ENCODE measurements at regions not wholly inside any gene's neighbourhood (a gene's known extent, or its start where the extent isn't known, plus 50 kb on each side); places are given as distances from the start of the nearest gene placed in this dataset.

DNA sequence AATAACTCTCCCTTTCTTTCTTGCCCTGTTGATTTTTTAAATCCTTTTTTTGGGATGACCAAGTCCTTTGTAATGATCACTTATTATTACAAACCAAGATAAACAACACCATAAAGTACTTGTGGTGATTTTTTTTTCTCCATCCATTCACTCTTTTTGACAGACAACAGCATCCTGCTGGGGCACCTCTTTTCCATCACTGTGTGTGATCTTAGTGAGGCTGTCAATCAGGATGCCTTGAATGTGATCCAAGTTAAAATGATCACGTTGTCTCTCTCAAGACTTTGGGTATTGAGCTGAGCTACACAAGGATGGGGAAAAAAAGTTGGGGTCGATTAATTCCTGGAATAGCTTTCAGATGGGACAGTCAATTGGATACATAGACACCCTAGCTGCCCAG lies 73.6 kb upstream of the PPP2R2B start:
- Histone ChIP-seq H3K4me3 (ENCODE audit: low read depth, low read length, poor library complexity, severe bottlenecking) (no peak overlapping the region), H2AFZ (ENCODE audit: low read length) (no peak overlapping the region)
- CTCF ChIA-PET (ENCODE audit: unreplicated experiment), result no interaction called here

GRCh38 chr5:146956217-146956616 lies 77.7 kb upstream of the PPP2R2B start:
- Histone ChIP-seq H3K79me2 (ENCODE audit: insufficient read depth, low read depth, low read length) (no peaks in the 10 kb centered on the region), H3K4me1 (ENCODE audit: insufficient read depth, low read length, poor library complexity, severe bottlenecking) (no peaks in the 10 kb centered on the region), H3K9me2 (ENCODE audit: insufficient read depth, low read length) (no peaks in the 10 kb centered on the region), H2AFZ (ENCODE audit: low read length) (no peak overlapping the region), H3K36me3 (ENCODE audit: insufficient read depth, low read length) (no peaks in the 10 kb centered on the region), H3K4me2 (ENCODE audit: low read length) (no peak overlapping the region), H3K4me3 (ENCODE audit: low read depth, low read length, poor library complexity, severe bottlenecking) (no peak overlapping the region), H4K20me1 (ENCODE audit: insufficient read depth, low read length) (no peaks in the 10 kb centered on the region), H3K9me3 (ENCODE audit: low read length) (no peaks in the 10 kb centered on the region), H3K27ac (ENCODE audit: low read depth, low read length, poor library complexity, severe bottlenecking) (no peak overlapping the region)
- intact Hi-C loops (cut with micrococcal nuclease; ENCODE audit: unreplicated experiment), result no loop called here
- ChIA-PET POLR2A (interaction anchor here (0.7 kb wide), 1 partner anchor 575 kb away, joined by 9 read pairs; no protein-coding TSS in a partner anchor), CTCF (ENCODE audit: unreplicated experiment) (no interaction called here)
- DNase-seq (ENCODE audit: low spot score), result no peak
- no TSS peak for BruUV-seq (replicated peaks)
- no peak for TF ChIP-seq CTCF (conservative IDR thresholded peaks at IDR 0.05; ENCODE audit: low read length)

More for the DNA sequence above, 73.6 kb upstream of the PPP2R2B start:
- H3K4me1 ChIP-seq (ENCODE audit: insufficient read depth, low read length, poor library complexity, severe bottlenecking), result no peaks in the 10 kb centered on the region
- no peaks in the 10 kb centered on the region for H3K36me3 ChIP-seq (ENCODE audit: insufficient read depth, low read length)
- no peak overlapping the region for H3K27ac ChIP-seq (ENCODE audit: low read depth, low read length, poor library complexity, severe bottlenecking)
- DNase-seq (ENCODE audit: low spot score), result no peak
- no peaks in the 10 kb centered on the region for H4K20me1 ChIP-seq (ENCODE audit: insufficient read depth, low read length)
- no peaks in the 10 kb centered on the region for H3K79me2 ChIP-seq (ENCODE audit: insufficient read depth, low read depth, low read length)
- no peak for TF ChIP-seq EZH2phosphoT487 (IDR thresholded peaks at IDR 0.05; ENCODE audit: borderline replicate concordance, low read depth, low read length)
- TF ChIP-seq CTCF (conservative IDR thresholded peaks at IDR 0.05; ENCODE audit: low read length), result no peak
- H3K9me2 ChIP-seq (ENCODE audit: insufficient read depth, low read length), result no peaks in the 10 kb centered on the region
- no peaks in the 10 kb centered on the region for H3K9me3 ChIP-seq (ENCODE audit: low read length)
- H3K4me2 ChIP-seq (ENCODE audit: low read length), result no peak overlapping the region
- POLR2A ChIA-PET, result interaction anchor here (0.6 kb wide), 1 partner anchor 209 kb away, joined by 3 read pairs; no protein-coding TSS in a partner anchor
- no TSS peak for BruUV-seq (replicated peaks)
- intact Hi-C loops (cut with micrococcal nuclease; ENCODE audit: unreplicated experiment), result no loop called here

GRCh38 chr5:146959360-146959759 lies 80.8 kb upstream of the PPP2R2B start:
- ChIA-PET CTCF (ENCODE audit: unreplicated experiment) (no interaction called here), POLR2A (interaction anchor here (0.7 to 1.1 kb wide), 4 partner anchors 10 to 576 kb away, joined by 3 to 4 read pairs (median 3); no protein-coding TSS in a partner anchor)
- no peak for DNase-seq (ENCODE audit: low spot score)
- Histone ChIP-seq H3K4me3 (ENCODE audit: low read depth, low read length, poor library complexity, severe bottlenecking) (no peak overlapping the region), H3K4me1 (ENCODE audit: insufficient read depth, low read length, poor library complexity, severe bottlenecking) (no peaks in the 10 kb centered on the region), H3K36me3 (ENCODE audit: insufficient read depth, low read length) (no peaks in the 10 kb centered on the region), H2AFZ (ENCODE audit: low read length) (no peak overlapping the region), H3K27ac (ENCODE audit: low read depth, low read length, poor library complexity, severe bottlenecking) (no peak overlapping the region), H3K79me2 (ENCODE audit: insufficient read depth, low read depth, low read length) (no peaks in the 10 kb centered on the region), H3K9me2 (ENCODE audit: insufficient read depth, low read length) (no peaks in the 10 kb centered on the region), H3K4me2 (ENCODE audit: low read length) (no peak overlapping the region), H3K9me3 (ENCODE audit: low read length) (no peaks in the 10 kb centered on the region), H4K20me1 (ENCODE audit: insufficient read depth, low read length) (no peaks in the 10 kb centered on the region)
- no peak for TF ChIP-seq CTCF (conservative IDR thresholded peaks at IDR 0.05; ENCODE audit: low read length)
- BruUV-seq (replicated peaks), result no TSS peak
- intact Hi-C loops (cut with micrococcal nuclease; ENCODE audit: unreplicated experiment), result no loop called here
